ENCODE measurements at regions not wholly inside any gene's neighbourhood (a gene's known extent, or its start where the extent isn't known, plus 50 kb on each side); places are given as distances from the start of the nearest gene placed in this dataset.

GRCh38 chr7:94264756-94265155 lies 129.9 kb upstream of the COL1A2 start:
- Mint-ChIP-seq H3K9me3 (peaks cover 0 to 4% (median 0%) of the 10 kb centered on the region in 7 donors), H3K4me1 (no peaks in the 10 kb centered on the region), H3K4me3 (no peak overlapping the region), H3K36me3 (no peaks in the 10 kb centered on the region), H3K27me3 (no peaks in the 10 kb centered on the region), H3K27ac (no peak overlapping the region)
- Histone ChIP-seq H3K4me1 (ENCODE audit: control insufficient read depth, insufficient read depth, low read length, poor library complexity, severe bottlenecking) (no peaks in the 10 kb centered on the region), H3K27ac (ENCODE audit: insufficient read depth, low read length, poor library complexity, severe bottlenecking) (no peak overlapping the region), H3K27me3 (ENCODE audit: control insufficient read depth, insufficient read depth, low read length) (peaks cover 2% of the 10 kb centered on the region), H3K9me3 (ENCODE audit: control insufficient read depth in 2 of 2, low read length in 2 of 2) (no peaks in the 10 kb centered on the region), H3K36me3 (ENCODE audit: control insufficient read depth, insufficient read depth, low read length) (no peaks in the 10 kb centered on the region), H3K4me3 (ENCODE audit: low read depth, low read length) (no peak overlapping the region)
- ATAC-seq (ENCODE audit: low read depth in 2 of 2) (no peak), DNase-seq (no peak)

GRCh38 chr7:94265456-94265855 lies 129.2 kb upstream of the COL1A2 start:
- Histone ChIP-seq H3K4me1 (ENCODE audit: control insufficient read depth, insufficient read depth, low read length, poor library complexity, severe bottlenecking) (no peaks in the 10 kb centered on the region), H3K36me3 (ENCODE audit: control insufficient read depth, insufficient read depth, low read length) (no peaks in the 10 kb centered on the region), H3K9me3 (ENCODE audit: control insufficient read depth in 2 of 2, low read length in 2 of 2) (no peaks in the 10 kb centered on the region), H3K27ac (ENCODE audit: insufficient read depth, low read length, poor library complexity, severe bottlenecking) (no peak overlapping the region), H3K27me3 (ENCODE audit: control insufficient read depth, insufficient read depth, low read length) (peaks cover 2% of the 10 kb centered on the region), H3K4me3 (ENCODE audit: low read depth, low read length) (no peak overlapping the region)
- Mint-ChIP-seq H3K9me3 (peaks cover 0 to 4% (median 0%) of the 10 kb centered on the region in 7 donors), H3K4me1 (no peaks in the 10 kb centered on the region), H3K4me3 (no peak overlapping the region), H3K27me3 (no peaks in the 10 kb centered on the region), H3K27ac (no peak overlapping the region), H3K36me3 (no peaks in the 10 kb centered on the region)
- no peak for ATAC-seq (ENCODE audit: low read depth in 2 of 2)
- no peak for DNase-seq

DNA sequence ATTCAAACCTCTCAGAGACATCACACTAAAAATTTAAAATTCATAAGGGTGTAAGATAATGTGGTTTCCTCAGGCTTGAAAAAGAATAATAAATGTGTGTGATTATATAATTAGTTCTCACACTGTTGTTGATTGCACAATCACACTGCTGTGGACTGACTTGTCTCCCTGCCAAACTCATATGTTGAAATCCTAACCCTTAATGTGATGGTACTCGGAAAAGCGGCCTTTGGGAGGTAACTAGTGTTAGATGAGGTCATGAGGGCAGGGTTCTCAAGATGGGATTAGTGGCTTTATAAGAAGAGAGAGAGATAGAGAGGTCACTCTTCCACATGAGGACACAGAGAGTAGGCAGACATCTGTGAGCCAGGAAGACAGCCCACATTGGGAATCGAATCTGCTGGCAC lies 128.5 kb upstream of the COL1A2 start:
- Mint-ChIP-seq H3K9me3 (peaks cover 0 to 4% (median 0%) of the 10 kb centered on the region in 7 donors), H3K4me3 (no peak overlapping the region), H3K4me1 (no peaks in the 10 kb centered on the region), H3K27ac (no peak overlapping the region), H3K36me3 (no peaks in the 10 kb centered on the region), H3K27me3 (no peaks in the 10 kb centered on the region)
- Histone ChIP-seq H3K27ac (ENCODE audit: insufficient read depth, low read length, poor library complexity, severe bottlenecking) (no peak overlapping the region), H3K4me3 (ENCODE audit: low read depth, low read length) (no peak overlapping the region), H3K36me3 (ENCODE audit: control insufficient read depth, insufficient read depth, low read length) (no peaks in the 10 kb centered on the region), H3K4me1 (ENCODE audit: control insufficient read depth, insufficient read depth, low read length, poor library complexity, severe bottlenecking) (no peaks in the 10 kb centered on the region), H3K9me3 (ENCODE audit: control insufficient read depth in 2 of 2, low read length in 2 of 2) (no peaks in the 10 kb centered on the region), H3K27me3 (ENCODE audit: control insufficient read depth, insufficient read depth, low read length) (peaks cover 2% of the 10 kb centered on the region)
- DNase-seq (no peak), ATAC-seq (ENCODE audit: low read depth in 2 of 2) (no peak)

GRCh38 chr7:94270772-94271171 lies 123.9 kb upstream of the COL1A2 start:
- Mint-ChIP-seq H3K4me1 (no peaks in the 10 kb centered on the region), H3K4me3 (peak overlapping the region in 1 of 4 donors; percentile 68), H3K27me3 (no peaks in the 10 kb centered on the region), H3K36me3 (no peaks in the 10 kb centered on the region), H3K9me3 (peaks cover 0 to 4% (median 0%) of the 10 kb centered on the region in 7 donors), H3K27ac (no peak overlapping the region)
- Histone ChIP-seq H3K36me3 (ENCODE audit: control insufficient read depth, insufficient read depth, low read length) (no peaks in the 10 kb centered on the region), H3K27me3 (ENCODE audit: control insufficient read depth, insufficient read depth, low read length) (no peaks in the 10 kb centered on the region), H3K4me1 (ENCODE audit: control insufficient read depth, insufficient read depth, low read length, poor library complexity, severe bottlenecking) (no peaks in the 10 kb centered on the region), H3K4me3 (ENCODE audit: low read depth, low read length) (no peak overlapping the region), H3K9me3 (ENCODE audit: control insufficient read depth in 2 of 2, low read length in 2 of 2) (no peaks in the 10 kb centered on the region), H3K27ac (ENCODE audit: insufficient read depth, low read length, poor library complexity, severe bottlenecking) (no peak overlapping the region)
- ATAC-seq (ENCODE audit: low read depth in 2 of 2) (no peak), DNase-seq (no peak)

DNA sequence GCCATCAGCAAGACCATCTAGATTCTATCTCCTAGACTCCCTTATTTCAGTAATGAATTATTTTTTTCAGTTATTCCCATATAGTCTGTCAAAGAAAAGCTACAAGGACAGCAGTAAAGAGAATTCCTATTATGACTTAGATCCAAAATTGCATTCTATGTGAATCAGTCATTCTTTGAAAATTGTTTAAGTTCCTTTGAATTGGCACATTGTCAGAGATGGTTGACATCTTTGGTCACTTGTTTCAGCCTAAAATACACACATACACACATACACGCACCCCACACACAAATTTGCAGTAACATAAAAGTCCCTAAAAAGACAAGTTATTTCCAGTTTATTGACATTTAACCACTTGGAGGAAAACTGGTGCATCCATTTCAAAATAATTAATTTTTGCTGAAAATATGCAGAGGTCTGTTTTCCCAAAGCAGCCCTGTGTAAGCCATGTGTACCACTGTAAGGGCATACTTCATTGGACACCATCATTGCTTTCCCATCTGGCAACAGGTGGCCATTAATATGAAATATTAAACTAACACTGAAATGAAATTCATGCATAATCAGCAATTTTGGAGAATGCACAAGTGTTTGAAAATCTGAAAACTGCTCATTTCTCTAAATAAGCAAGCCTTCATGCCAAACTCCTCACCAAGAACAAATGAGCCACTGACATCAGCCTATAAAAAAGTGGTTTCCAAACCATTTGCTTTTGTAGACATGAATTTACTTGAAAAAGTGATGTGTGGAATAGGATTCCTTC lies 121.7 kb upstream of the COL1A2 start:
- H3K4me1 ChIP-seq (ENCODE audit: control insufficient read depth, insufficient read depth, low read length, poor library complexity, severe bottlenecking) = no peaks in the 10 kb centered on the region
- no peak overlapping the region for H3K4me3 ChIP-seq (ENCODE audit: low read depth, low read length)
- H3K4me1 Mint-ChIP-seq = no peaks in the 10 kb centered on the region
- ATAC-seq (ENCODE audit: low read depth in 2 of 2) (no peak), DNase-seq (no peak)
- no peaks in the 10 kb centered on the region for H3K9me3 ChIP-seq (ENCODE audit: control insufficient read depth in 2 of 2, low read length in 2 of 2)
- no peaks in the 10 kb centered on the region for H3K27me3 ChIP-seq (ENCODE audit: control insufficient read depth, insufficient read depth, low read length)
- H3K36me3 Mint-ChIP-seq = no peaks in the 10 kb centered on the region
- no peak overlapping the region for H3K4me3 Mint-ChIP-seq
- H3K27ac ChIP-seq (ENCODE audit: insufficient read depth, low read length, poor library complexity, severe bottlenecking) = no peak overlapping the region
- no peak overlapping the region for H3K27ac Mint-ChIP-seq
- peaks cover 0 to 4% (median 0%) of the 10 kb centered on the region in 7 donors for H3K9me3 Mint-ChIP-seq
- no peaks in the 10 kb centered on the region for H3K27me3 Mint-ChIP-seq
- H3K36me3 ChIP-seq (ENCODE audit: control insufficient read depth, insufficient read depth, low read length) = no peaks in the 10 kb centered on the region

GRCh38 chr7:94274828-94275227 lies 119.9 kb upstream of the COL1A2 start:
- ATAC-seq (ENCODE audit: low read depth in 2 of 2) = no peak

GRCh38 chr7:94276027-94276426 lies 118.7 kb upstream of the COL1A2 start:
- Histone ChIP-seq H3K27me3 (ENCODE audit: control insufficient read depth, insufficient read depth, low read length) (no peaks in the 10 kb centered on the region), H3K27ac (ENCODE audit: insufficient read depth, low read length, poor library complexity, severe bottlenecking) (no peak overlapping the region), H3K4me3 (ENCODE audit: low read depth, low read length) (no peak overlapping the region), H3K9me3 (ENCODE audit: control insufficient read depth in 2 of 2, low read length in 2 of 2) (no peaks in the 10 kb centered on the region), H3K36me3 (ENCODE audit: control insufficient read depth, insufficient read depth, low read length) (no peaks in the 10 kb centered on the region), H3K4me1 (ENCODE audit: control insufficient read depth, insufficient read depth, low read length, poor library complexity, severe bottlenecking) (no peaks in the 10 kb centered on the region)
- Mint-ChIP-seq H3K4me1 (no peaks in the 10 kb centered on the region), H3K27me3 (no peaks in the 10 kb centered on the region), H3K36me3 (no peaks in the 10 kb centered on the region), H3K4me3 (no peak overlapping the region), H3K27ac (no peak overlapping the region), H3K9me3 (no peaks in the 10 kb centered on the region)
- ATAC-seq (ENCODE audit: low read depth in 2 of 2) (no peak), DNase-seq (no peak)

More at GRCh38 chr7:94274828-94275227, 119.9 kb upstream of the COL1A2 start:
- H3K4me3 ChIP-seq (ENCODE audit: low read depth, low read length) = no peak overlapping the region
- H3K9me3 ChIP-seq (ENCODE audit: control insufficient read depth in 2 of 2, low read length in 2 of 2) = no peaks in the 10 kb centered on the region
- no peaks in the 10 kb centered on the region for H3K27me3 ChIP-seq (ENCODE audit: control insufficient read depth, insufficient read depth, low read length)
- H3K4me1 ChIP-seq (ENCODE audit: control insufficient read depth, insufficient read depth, low read length, poor library complexity, severe bottlenecking) = no peaks in the 10 kb centered on the region
- no peaks in the 10 kb centered on the region for H3K36me3 Mint-ChIP-seq
- no peaks in the 10 kb centered on the region for H3K27me3 Mint-ChIP-seq
- H3K27ac Mint-ChIP-seq = no peak overlapping the region
- peaks cover 0 to 1% (median 0%) of the 10 kb centered on the region in 7 donors for H3K9me3 Mint-ChIP-seq
- no peak overlapping the region for H3K27ac ChIP-seq (ENCODE audit: insufficient read depth, low read length, poor library complexity, severe bottlenecking)
- DNase-seq = peak in 1 of 3 donors; percentile 7
- no peaks in the 10 kb centered on the region for H3K4me1 Mint-ChIP-seq
- no peak overlapping the region for H3K4me3 Mint-ChIP-seq
- no peaks in the 10 kb centered on the region for H3K36me3 ChIP-seq (ENCODE audit: control insufficient read depth, insufficient read depth, low read length)

DNA sequence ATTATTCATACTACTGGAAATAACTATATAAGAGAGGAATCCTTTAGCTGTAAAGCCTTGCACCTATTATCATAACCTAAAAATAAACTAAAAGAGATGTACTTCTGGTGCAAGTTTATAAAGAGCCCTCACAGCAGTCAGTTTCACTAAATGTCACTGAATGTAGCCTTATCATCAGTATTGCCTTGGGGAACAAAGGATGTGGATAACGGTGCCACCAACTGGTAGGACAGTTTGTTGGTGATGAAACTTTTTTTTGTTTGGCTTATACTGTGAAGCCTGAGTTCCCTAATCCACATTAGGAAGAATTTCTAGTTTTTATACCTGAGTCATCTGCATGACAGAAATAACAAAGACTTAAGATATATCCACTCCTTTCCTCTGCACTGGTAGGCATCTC lies 117.9 kb upstream of the COL1A2 start:
- Histone ChIP-seq H3K27me3 (ENCODE audit: control insufficient read depth, insufficient read depth, low read length) (no peaks in the 10 kb centered on the region), H3K4me1 (ENCODE audit: control insufficient read depth, insufficient read depth, low read length, poor library complexity, severe bottlenecking) (no peaks in the 10 kb centered on the region), H3K36me3 (ENCODE audit: control insufficient read depth, insufficient read depth, low read length) (no peaks in the 10 kb centered on the region), H3K9me3 (ENCODE audit: control insufficient read depth in 2 of 2, low read length in 2 of 2) (no peaks in the 10 kb centered on the region), H3K27ac (ENCODE audit: insufficient read depth, low read length, poor library complexity, severe bottlenecking) (no peak overlapping the region), H3K4me3 (ENCODE audit: low read depth, low read length) (no peak overlapping the region)
- Mint-ChIP-seq H3K9me3 (peaks cover 0 to 1% (median 0%) of the 10 kb centered on the region in 7 donors), H3K4me1 (no peaks in the 10 kb centered on the region), H3K36me3 (no peaks in the 10 kb centered on the region), H3K27me3 (no peaks in the 10 kb centered on the region), H3K27ac (no peak overlapping the region), H3K4me3 (no peak overlapping the region)
- DNase-seq (no peak), ATAC-seq (ENCODE audit: low read depth in 2 of 2) (no peak)
